AG08396 (cell line): ENCODE measurements at regions not wholly inside any gene's neighbourhood (a gene's known extent, or its start where the extent isn't known, plus 50 kb on each side); places are given as distances from the start of the nearest gene placed in this dataset.
"Not testable (repeated sequence)": the region's sequence is repeated elsewhere in the genome, so short reads cannot be mapped to it uniquely, and the experiment has no call there.

ENCODE experiments used
- DNase-seq: peaks from one replicate; pipeline ENCODE4 v3.0.0; 2012; ENCODE audit warnings: low spot score, mixed read lengths

DNA sequence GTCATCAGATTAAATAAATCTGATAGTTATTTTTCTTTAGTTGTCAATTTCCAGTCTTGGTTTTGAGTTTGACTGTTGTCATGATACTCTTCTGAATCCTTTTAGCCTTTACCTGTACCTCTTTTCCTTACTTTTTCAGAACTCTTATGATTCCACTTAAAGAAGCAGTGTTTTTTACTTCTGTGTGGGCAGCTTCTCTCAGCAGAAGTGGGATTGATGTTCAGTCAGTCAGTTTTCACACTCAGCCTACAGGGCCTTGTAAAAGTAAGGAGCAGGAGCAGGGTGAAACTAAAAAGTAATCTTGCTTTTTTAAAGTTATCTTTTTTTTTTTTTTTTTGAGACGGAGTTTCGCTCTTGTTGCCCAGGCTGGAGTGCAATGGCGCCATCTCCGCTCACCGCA is 75.1 kb downstream of the HAUS1 start:
- no peak for DNase-seq

GRCh38 chr18:46182633-46183358 is 78.6 kb downstream of the HAUS1 start:
- no peak for DNase-seq

DNA sequence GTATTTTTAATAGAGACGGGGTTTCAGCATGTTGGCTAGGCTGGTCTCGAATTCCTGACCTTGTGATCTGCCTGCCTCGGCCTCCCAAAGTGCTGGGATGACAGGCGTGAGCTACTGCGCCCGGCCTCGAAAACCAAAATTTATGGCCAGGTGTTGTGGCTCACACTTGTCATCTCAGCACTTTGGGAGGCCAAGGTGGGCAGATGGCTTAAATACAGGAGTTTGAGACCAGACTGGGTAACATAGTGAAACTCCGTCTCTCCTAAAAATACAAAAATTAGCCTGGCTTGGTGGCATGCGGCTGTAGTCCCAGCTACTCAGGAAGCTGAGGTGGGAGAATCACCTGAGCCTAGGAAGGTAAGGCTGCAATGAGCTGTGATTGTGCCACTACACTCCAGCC is 80.1 kb downstream of the HAUS1 start:
- not testable (repeated sequence) for DNase-seq

DNA sequence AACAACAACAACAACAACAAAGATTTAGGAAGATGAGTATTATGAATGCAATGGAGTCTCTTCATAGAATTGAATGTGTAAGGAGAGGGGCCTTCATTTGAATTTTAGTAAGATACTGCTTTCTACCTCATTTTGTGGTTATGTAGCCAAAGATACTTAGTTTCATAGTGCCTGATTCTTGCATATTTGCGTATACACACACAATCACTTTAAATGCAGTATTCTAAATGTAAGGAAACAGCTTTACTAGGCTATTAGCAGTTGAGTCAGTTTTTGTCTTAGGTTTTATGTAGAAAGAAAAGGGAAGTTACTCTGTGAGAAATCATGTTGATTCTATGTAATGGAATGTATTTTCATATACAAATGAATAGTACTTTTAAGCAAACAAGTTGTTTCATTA is 80.5 kb downstream of the HAUS1 start:
- no peak for DNase-seq

DNA sequence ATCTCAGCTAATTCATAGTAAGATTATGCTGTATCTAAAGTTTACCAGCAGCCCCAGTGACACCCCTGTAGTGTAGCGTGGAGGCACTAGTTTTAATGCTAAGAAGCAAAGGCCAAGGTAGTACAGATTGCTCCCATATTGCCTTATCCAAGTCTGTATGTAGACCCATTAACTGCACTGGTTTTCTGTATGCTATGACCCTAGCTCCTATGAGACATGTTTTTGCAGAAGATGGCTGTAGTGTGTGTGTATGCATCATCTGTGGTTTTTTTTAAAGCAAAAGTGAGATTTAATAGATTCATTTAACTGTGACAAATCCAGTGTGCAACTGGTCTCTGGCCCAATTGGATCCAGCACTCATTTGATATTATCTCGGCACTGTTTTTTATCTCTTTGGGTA is 86.5 kb downstream of the HAUS1 start:
- no peak for DNase-seq

DNA sequence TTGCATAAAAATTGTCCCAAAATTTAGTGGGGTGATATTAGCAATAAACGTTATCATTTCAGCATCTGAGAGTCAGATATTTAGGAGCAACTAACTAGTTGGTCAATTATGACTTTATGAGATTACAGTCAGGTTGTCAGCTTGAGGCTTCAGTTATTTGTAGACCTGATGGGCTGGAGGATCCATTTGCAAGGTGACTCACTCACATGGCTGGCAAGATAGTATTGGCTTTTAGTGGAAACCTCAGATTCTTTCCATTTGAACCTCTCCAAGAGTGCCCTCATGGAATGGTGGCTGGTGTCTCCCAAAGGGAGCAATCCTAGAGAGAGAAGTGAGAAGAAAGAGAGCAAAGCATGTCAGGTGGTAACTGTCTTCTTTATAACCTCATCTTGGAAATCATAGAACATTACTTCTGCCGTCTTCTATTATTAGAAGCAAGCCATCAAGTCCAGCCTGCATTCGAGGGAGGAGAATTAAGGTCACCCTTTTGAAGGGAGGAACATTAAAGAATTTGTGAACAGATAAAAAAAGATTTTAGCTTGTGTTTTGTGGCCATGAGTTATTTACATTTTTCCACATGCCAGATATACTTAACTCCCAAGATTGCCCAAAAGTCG is 92.5 kb downstream of the HAUS1 start:
- DNase-seq = no peak

DNA sequence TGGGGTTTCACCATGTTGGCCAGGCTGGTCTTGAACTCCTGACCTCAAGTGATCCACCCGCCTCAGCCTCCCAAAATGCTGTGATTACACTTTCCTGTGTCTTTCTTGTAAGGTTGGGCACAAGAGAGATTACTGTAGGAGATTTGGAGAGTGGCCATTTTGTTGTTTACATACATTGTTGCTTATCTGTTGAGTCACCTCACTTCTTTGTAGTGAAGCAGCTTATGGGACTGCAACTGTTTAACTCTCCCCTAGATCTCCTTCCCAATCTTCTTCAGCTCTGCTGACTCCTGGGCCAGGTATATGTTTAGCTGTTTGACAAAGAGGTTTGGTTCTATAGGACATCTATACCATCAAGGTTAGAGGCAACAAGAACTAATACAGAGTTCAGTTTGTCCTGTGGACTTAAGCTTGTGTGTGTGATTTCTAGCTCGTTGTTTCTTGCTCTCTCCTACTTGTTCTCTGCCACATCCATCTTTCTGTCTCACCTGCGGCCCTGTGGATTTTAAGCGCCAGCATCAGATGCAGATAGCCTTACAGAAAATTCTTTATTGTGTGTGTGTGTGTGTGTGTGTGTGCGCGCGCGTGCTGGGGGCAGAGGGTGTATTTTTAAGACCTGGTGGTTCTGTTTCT is 95.4 kb downstream of the HAUS1 start:
- DNase-seq = peak; percentile 29

GRCh38 chr18:46200178-46201055 is 96.2 kb downstream of the HAUS1 start:
- DNase-seq = not testable (repeated sequence)

- no peak for DNase-seq
Measured at GRCh38 chr18:46204143-46204542, 100.0 kb downstream of the HAUS1 start.

- DNase-seq = no peak
Measured at GRCh38 chr18:46207985-46208384, 103.8 kb downstream of the HAUS1 start.

DNA sequence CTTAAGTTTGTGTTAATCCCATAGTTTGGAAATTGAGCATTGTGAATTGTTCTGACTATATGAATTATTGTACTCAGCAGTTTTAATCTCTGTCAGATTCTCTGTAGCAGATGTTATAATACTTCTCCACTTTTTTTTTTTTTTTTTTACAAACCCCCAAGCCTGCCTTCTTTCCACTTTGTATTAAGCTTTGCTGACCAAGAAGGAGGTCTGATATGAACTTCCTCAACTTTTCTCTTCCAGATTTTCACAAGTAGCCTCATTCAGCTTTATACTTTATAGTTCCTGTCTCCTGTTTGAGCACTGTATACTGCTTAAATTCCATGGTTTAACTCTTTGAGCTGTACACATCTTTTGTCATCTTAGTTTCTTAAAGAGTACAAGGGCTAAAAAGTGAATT is 105.0 kb downstream of the HAUS1 start:
- DNase-seq = no peak

DNA sequence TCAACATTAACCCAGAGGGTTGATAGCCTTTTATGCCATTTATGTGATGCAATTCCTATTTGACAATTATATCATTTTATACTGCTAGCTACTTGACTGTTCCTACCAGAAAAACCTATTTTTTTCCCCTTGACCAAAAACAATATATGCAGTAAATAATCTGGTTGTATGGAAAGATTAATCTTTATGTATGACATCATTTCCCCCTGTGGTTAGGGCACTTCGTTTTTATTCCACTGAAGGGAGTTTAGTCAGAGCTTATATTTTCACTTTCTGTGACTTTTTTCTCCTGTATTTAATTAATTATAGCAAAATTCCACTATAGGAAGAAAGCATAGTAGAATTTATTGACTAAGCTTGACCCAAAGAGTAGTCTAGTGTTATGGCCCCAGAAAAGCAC is 107.6 kb downstream of the HAUS1 start:
- DNase-seq = peak; percentile 23

GRCh38 chr18:46212398-46212797 is 108.2 kb downstream of the HAUS1 start:
- DNase-seq = no peak

DNA sequence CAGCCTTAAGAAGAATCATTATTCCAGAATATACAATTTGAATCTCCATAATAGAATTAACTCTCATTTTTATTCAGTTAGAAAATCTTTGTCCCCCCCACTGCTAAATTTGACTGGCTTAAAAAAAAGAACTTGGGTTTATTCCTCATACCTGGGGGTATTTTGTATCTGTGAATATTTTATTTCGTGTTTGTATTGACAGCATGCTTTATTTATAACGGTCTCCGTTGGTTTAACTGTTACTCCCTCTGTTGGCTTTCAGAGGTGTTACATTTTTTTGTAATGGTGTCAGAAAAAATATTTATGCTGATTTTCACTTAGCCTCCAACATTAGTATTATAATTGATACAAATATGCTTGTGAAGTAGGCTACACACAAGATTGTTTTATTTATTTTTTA is 109.1 kb downstream of the HAUS1 start:
- DNase-seq = peak; percentile 7

- no peak for DNase-seq
Measured at GRCh38 chr18:46214435-46214834, 110.2 kb downstream of the HAUS1 start.

DNA sequence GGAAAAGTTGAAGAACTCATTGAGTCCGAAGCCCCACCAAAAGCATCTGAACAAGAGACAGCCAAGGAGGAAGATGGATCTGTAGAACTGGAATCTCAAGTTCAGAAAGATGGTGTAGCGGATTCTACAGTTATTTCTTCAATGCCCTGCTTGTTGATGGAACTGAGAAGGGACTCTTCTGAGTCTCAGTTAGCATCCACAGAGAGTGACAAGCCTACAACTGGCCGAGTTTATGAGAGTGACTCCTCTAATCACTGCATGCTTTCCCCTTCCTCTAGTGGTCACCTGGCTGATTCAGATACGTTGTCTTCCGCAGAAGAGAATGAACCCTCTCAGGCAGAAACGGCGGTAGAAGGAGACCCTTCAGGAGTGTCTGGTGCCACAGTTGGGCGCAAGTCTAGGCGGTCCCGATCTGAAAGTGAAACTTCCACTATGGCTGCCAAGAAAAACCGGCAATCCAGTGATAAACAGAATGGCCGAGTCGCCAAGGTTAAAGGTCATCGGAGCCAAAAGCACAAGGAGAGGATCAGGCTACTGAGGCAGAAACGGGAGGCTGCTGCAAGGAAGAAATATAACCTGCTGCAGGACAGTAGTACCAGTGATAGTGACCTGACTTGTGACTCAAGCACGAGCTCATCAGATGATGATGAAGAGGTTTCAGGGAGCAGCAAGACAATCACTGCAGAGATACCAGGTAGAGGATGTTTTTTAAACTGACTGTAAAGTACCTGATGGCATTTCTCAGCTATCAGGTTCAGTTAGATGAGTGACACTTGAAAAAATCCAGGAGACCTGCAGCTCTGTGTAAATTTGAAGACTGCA is 111.9 kb downstream of the HAUS1 start:
- DNase-seq = no peak

DNA sequence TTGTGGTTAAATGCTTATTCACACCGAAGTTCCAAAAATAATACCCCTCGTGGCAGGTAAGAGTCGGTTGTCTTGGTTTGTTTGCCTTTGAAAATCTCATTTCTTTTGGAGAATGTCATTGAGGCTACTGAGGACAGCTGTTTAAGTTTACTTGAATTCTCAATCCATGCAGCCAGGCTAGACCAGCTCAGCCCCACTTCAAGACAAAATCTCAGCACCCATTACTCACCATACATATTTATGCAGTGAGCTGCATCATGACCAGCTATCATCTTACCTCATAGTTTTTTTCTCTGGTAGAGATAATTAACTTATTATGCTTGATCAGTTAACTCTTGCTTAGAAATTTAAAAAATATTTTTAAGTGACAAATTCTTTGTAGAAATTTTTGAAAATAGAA is 115.9 kb downstream of the HAUS1 start:
- peak; percentile 63 for DNase-seq

GRCh38 chr18:46222093-46222492 is 117.9 kb downstream of the HAUS1 start:
- DNase-seq = no peak

GRCh38 chr18:46222710-46223360 is 118.7 kb downstream of the HAUS1 start:
- DNase-seq = no peak

- no peak for DNase-seq
Measured at GRCh38 chr18:46224181-46224775, 120.1 kb downstream of the HAUS1 start.

GRCh38 chr18:46226461-46226860 is 122.3 kb downstream of the HAUS1 start:
- DNase-seq = peak; percentile 12
